HG02938 (cell line): ENCODE measurements at regions not wholly inside any gene's neighbourhood (a gene's known extent, or its start where the extent isn't known, plus 50 kb on each side); places are given as distances from the start of the nearest gene placed in this dataset.

Source experiments
- ATAC-seq: cut with Tn5 transposase; IDR thresholded peaks from one replicate; pipeline ENCODE4 v1.9.1; 2021; ENCODE audit warnings: mild to moderate bottlenecking, moderate library complexity; ENCODE audit not compliant: unreplicated experiment

GRCh38 chr12:23431006-23431405, 518.5 kb downstream of the SOX5 start:
- ATAC-seq: no peak

- no peak for ATAC-seq
These were observed 516.3 kb downstream of the SOX5 start for GRCh38 chr12:23433121-23433520.

DNA sequence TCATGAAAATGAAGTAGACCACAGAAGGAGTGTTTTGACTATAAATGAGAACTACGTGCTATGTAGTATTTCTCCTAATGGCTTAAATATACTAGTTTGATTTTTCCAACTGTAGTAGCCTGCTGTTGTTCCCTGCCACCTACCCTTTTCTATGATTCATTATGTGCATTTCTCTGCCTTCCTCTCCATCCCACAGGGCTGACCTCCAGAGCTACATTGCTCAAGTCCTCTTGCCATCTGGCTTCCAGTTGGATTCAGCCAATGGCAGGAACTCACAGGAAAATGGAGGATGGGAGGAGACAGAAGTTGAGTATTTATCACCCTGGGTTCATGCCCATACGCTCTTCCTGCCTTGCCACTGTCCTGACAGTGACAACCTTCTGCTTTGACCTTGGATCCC, 515.3 kb downstream of the SOX5 start:
- ATAC-seq: no peak

GRCh38 chr12:23446746-23447145, 502.7 kb downstream of the SOX5 start:
- no peak for ATAC-seq

- no peak for ATAC-seq
These were observed 498.7 kb downstream of the SOX5 start for GRCh38 chr12:23450810-23451209.

DNA sequence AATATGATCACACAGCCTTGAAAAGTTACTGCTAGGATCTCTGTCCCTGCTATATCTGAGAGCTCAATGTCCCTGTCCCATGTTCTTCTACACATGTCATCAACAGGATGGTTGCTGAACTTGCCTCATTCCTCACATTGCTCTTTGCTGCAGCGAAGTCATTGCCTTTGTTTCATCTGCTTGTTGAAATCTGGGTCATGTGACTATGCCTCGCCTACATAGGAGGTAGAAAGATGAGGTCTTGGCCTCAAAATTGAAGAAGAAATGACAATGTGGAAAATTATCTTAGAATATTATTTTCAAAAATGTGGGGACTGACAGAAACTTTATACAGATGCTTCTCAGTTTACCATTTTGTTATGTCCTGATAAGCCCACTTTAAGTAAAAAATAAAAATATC, 494.2 kb downstream of the SOX5 start:
- ATAC-seq: no peak

- ATAC-seq: no peak
These were observed 490.8 kb downstream of the SOX5 start for GRCh38 chr12:23458640-23459039.

GRCh38 chr12:23462546-23462945, 486.9 kb downstream of the SOX5 start:
- ATAC-seq: no peak

GRCh38 chr12:23463172-23463571, 486.3 kb downstream of the SOX5 start:
- no peak for ATAC-seq

DNA sequence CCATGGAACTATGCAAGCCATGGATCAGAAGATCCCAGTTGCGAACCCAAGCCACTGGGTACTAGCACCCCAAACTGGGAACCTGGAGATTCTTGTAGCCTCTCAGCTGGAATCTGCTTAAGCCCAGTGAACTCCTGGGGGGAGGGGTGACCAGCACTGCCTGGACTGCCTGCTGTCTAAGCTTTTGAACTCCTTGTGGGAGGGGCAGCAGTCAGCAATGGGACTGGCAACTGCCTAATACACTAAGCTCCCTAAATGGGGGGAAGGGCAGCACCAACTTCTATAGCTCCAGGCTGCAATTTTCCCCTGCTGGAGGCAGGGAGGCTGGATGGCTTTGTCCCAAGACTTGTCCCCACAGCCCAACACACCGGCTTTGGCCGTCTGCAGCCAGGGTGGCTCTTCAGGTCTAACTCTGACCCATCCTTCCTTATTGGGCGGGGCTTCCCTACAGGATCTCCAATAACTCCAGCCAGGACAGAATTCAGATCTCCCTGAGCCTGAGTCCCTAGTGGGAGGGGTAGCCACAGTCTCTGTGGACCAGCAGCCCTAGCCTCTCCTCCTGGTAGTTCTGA, 485.1 kb downstream of the SOX5 start:
- ATAC-seq: no peak

GRCh38 chr12:23472329-23472971, 477.0 kb downstream of the SOX5 start:
- no peak for ATAC-seq

- no peak for ATAC-seq
These were observed 476.4 kb downstream of the SOX5 start for GRCh38 chr12:23473071-23473470.

- no peak for ATAC-seq
These were observed 475.0 kb downstream of the SOX5 start for GRCh38 chr12:23474438-23474976.
